Thoracic aorta (tissue), 2 donors: ENCODE measurements at regions not wholly inside any gene's neighbourhood (a gene's known extent, or its start where the extent isn't known, plus 50 kb on each side); places are given as distances from the start of the nearest gene placed in this dataset.

Experiments used
- ATAC-seq: fragments of 150-250 bp; one replicate; pipeline ENCODE4 v1.8.0; 2017; ENCODE audit warnings: low read depth; ENCODE audit not compliant: insufficient number of reproducible peaks, low FRiP score
- DNase-seq: peaks from one replicate; pipeline ENCODE4 v3.0.0-alpha.2; 2020; ENCODE audit warnings: low spot score
- H3K27ac ChIP-seq, 2 donors: fragments of 200-600 bp; sonication (generic); 1 replicate in 1 of 2; 2 replicates in 1 of 2; pipeline ENCODE4 v1.5.1; 2016; ENCODE audit warnings: mild to moderate bottlenecking in 2 of 2, moderate library complexity in 2 of 2
- H3K27me3 ChIP-seq: fragments of 200-600 bp; sonication (generic); replicated peaks from 2 replicates; pipeline ENCODE4 v1.6.0; 2016; ENCODE audit warnings: mild to moderate bottlenecking; ENCODE audit not compliant: insufficient read depth
- H3K36me3 ChIP-seq: fragments of 200-600 bp; sonication (generic); one replicate; pipeline ENCODE4 v1.5.1; 2016
- H3K4me1 ChIP-seq, 2 donors: fragments of 200-600 bp; sonication (generic); 1 replicate in 1 of 2; 2 replicates in 1 of 2; pipeline versions ENCODE4 v1.5.1 to v1.6.0; 2016; ENCODE audit warnings: low read depth in 2 of 2, mild to moderate bottlenecking in 1 of 2; ENCODE audit not compliant: control insufficient read depth in 1 of 2
- H3K4me3 ChIP-seq: fragments of 200-600 bp; sonication (generic); 2 replicates; pipeline ENCODE4 v1.5.1; 2016; ENCODE audit warnings: mild to moderate bottlenecking
- H3K9me3 ChIP-seq: fragments of 200-600 bp; sonication (generic); 2 replicates; pipeline ENCODE4 v1.5.1; 2016
- CTCF ChIP-seq: fragments of 200-600 bp; sonication (generic); IDR thresholded peaks from one replicate; pipeline ENCODE4 v1.5.1; 2019; ENCODE audit warnings: antibody characterized with exemption

- ATAC-seq (no peak), DNase-seq (no peak)
- TF ChIP-seq CTCF = no peak
- Histone ChIP-seq H3K9me3 (no peaks in the 10 kb centered on the region), H3K4me3 (no peak overlapping the region), H3K27ac (no peak overlapping the region), H3K36me3 (no peaks in the 10 kb centered on the region), H3K27me3 (no peaks in the 10 kb centered on the region), H3K4me1 (no peaks in the 10 kb centered on the region)
These were observed 283.2 kb downstream of the DMAC1 start for GRCh38 chr9:7516376-7516775.

- Histone ChIP-seq H3K27me3 (no peaks in the 10 kb centered on the region), H3K4me1 (peaks cover 0 to 5% of the 10 kb centered on the region in 2 donors), H3K4me3 (no peak overlapping the region), H3K9me3 (no peaks in the 10 kb centered on the region), H3K27ac (no peak overlapping the region), H3K36me3 (no peaks in the 10 kb centered on the region)
- no peak for DNase-seq
- no peak for ATAC-seq
- no peak for TF ChIP-seq CTCF
These were observed 289.4 kb downstream of the DMAC1 start for GRCh38 chr9:7510199-7510598.

- H3K9me3 ChIP-seq = no peaks in the 10 kb centered on the region
- no peak overlapping the region for H3K4me3 ChIP-seq
- H3K27me3 ChIP-seq = no peaks in the 10 kb centered on the region
- peaks cover 0 to 5% of the 10 kb centered on the region in 2 donors for H3K4me1 ChIP-seq
- ATAC-seq = no peak
- no peaks in the 10 kb centered on the region for H3K36me3 ChIP-seq
- no peak for DNase-seq
- TF ChIP-seq CTCF = no peak
- H3K27ac ChIP-seq = no peak overlapping the region
These were observed 289.9 kb downstream of the DMAC1 start for GRCh38 chr9:7509576-7510145.

GRCh38 chr9:7508516-7508915 lies 291.1 kb downstream of the DMAC1 start:
- no peak for ATAC-seq
- H3K4me3 ChIP-seq = no peak overlapping the region
- TF ChIP-seq CTCF = no peak
- no peaks in the 10 kb centered on the region for H3K27me3 ChIP-seq
- H3K27ac ChIP-seq = no peak overlapping the region
- H3K4me1 ChIP-seq = peaks cover 0 to 5% of the 10 kb centered on the region in 2 donors
- no peaks in the 10 kb centered on the region for H3K36me3 ChIP-seq
- no peaks in the 10 kb centered on the region for H3K9me3 ChIP-seq
- no peak for DNase-seq

GRCh38 chr9:7507566-7508270 lies 291.9 kb downstream of the DMAC1 start:
- DNase-seq (no peak), ATAC-seq (no peak)
- Histone ChIP-seq H3K27ac (no peak overlapping the region), H3K4me1 (peaks cover 0 to 5% of the 10 kb centered on the region in 2 donors), H3K27me3 (no peaks in the 10 kb centered on the region), H3K9me3 (no peaks in the 10 kb centered on the region), H3K36me3 (no peaks in the 10 kb centered on the region), H3K4me3 (no peak overlapping the region)
- TF ChIP-seq CTCF = no peak
